GM12892 (cell line): ENCODE measurements at regions not wholly inside any gene's neighbourhood (a gene's known extent, or its start where the extent isn't known, plus 50 kb on each side); places are given as distances from the start of the nearest gene placed in this dataset.

Experiments used
- DNase-seq: peaks from one replicate; pipeline ENCODE4 v3.0.0; 2011; ENCODE audit not compliant: insufficient read length
- FAIRE-seq: peaks from 2 replicates; lab custom pipeline; 2011; peaks lifted over from hg19 to GRCh38; lab: Jason Lieb, UNC
- POLR2A ChIP-seq: IDR thresholded peaks from 2 replicates; pipeline ENCODE4 v1.6.1; 2011; ENCODE audit warnings: low read depth, low read length, control low read depth
- POLR2AphosphoS5 ChIP-seq: IDR thresholded peaks from 2 replicates; pipeline ENCODE4 v1.6.1; 2011; ENCODE audit warnings: low read depth, low read length, control low read depth
- TAF1 ChIP-seq: IDR thresholded peaks from 2 replicates; pipeline ENCODE4 v1.6.1; 2011; ENCODE audit warnings: low read depth, mild to moderate bottlenecking, control low read depth, low read length, borderline replicate concordance

- no peak for FAIRE-seq
- TF ChIP-seq POLR2AphosphoS5, result no peak
- DNase-seq, result no peak
Observed at GRCh38 chr6:139443231-139444112, 69.0 kb upstream of the CITED2 start.

DNA sequence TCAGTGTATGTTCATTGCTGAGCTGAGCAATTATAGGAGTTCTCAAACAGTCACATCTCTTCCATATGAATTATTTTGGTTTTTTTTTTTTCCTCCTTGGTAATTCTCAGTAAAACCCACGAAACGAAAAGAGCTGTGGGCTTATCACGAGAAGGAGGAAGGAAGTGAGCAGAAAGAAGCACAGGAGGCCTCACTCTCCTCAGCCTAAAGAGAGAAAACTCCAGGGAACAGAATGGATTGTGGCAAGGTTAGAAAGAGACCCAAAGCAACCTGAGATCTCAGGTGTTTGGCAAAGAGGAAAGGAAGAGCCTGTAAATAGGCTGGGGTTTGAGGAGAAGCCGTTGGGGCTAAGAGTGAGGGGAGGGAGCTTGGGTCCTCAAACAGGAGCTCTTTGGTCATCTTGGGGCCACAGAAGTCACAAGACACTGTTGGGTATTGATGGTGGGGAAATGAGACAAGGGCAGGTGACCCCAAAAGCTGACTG, 67.8 kb upstream of the CITED2 start:
- no peak for FAIRE-seq
- DNase-seq, result no peak

DNA sequence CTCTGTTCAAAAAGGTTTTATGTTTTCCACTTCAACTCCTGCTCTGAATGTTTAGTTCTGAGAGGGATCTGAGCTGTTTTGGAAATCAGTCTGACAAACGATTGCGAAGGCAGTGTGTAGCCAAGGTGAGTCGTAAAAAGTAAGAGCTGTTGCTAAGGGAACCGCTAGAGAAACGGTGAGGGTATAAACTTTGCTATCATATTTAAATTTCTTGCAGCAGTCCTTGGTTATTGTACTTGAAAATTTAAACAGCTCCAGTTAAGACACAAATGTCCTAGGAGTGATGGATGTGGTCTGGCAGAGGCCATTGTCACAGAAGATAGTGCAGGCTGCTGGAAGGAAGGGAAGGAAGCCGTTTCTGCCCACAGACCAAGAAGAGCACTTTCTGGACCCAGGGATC, 64.9 kb upstream of the CITED2 start:
- DNase-seq (no peak), FAIRE-seq (no peak)
- TF ChIP-seq POLR2A (no peak), TAF1 (no peak), POLR2AphosphoS5 (no peak)

More for the DNA sequence above, 67.8 kb upstream of the CITED2 start:
- TF ChIP-seq TAF1, result no peak
- TF ChIP-seq POLR2A, result no peak
- TF ChIP-seq POLR2AphosphoS5, result no peak

- TF ChIP-seq POLR2AphosphoS5 (no peak), POLR2A (no peak), TAF1 (no peak)
- no peak for DNase-seq
- FAIRE-seq, result no peak
Observed at GRCh38 chr6:139438775-139439174, 64.3 kb upstream of the CITED2 start.

DNA sequence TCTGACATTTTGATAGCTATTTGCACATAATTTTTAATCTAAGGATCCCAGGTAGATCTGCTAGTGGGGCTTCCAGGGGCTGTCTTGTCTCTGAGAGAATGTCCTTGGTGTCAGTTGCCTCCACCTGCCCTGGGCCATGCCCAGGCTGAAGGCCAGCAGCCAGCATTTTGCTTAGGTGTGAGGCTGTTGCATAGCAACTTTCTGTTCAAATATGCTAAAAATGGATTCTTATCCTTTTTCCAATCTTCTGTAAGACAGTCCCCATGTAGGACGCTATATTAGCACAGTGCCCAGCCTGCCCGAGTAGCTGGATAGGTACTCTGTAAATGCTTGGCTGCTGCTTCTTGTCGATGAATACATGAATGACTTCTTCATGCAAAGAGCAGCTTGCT, 62.5 kb upstream of the CITED2 start:
- no peak for DNase-seq
- no peak for FAIRE-seq
- no peak for TF ChIP-seq TAF1
- no peak for TF ChIP-seq POLR2A
- no peak for TF ChIP-seq POLR2AphosphoS5

- no peak for FAIRE-seq
- no peak for DNase-seq
- TF ChIP-seq TAF1 (no peak), POLR2AphosphoS5 (no peak)
Observed at GRCh38 chr6:139436200-139436956, 61.9 kb upstream of the CITED2 start.

DNA sequence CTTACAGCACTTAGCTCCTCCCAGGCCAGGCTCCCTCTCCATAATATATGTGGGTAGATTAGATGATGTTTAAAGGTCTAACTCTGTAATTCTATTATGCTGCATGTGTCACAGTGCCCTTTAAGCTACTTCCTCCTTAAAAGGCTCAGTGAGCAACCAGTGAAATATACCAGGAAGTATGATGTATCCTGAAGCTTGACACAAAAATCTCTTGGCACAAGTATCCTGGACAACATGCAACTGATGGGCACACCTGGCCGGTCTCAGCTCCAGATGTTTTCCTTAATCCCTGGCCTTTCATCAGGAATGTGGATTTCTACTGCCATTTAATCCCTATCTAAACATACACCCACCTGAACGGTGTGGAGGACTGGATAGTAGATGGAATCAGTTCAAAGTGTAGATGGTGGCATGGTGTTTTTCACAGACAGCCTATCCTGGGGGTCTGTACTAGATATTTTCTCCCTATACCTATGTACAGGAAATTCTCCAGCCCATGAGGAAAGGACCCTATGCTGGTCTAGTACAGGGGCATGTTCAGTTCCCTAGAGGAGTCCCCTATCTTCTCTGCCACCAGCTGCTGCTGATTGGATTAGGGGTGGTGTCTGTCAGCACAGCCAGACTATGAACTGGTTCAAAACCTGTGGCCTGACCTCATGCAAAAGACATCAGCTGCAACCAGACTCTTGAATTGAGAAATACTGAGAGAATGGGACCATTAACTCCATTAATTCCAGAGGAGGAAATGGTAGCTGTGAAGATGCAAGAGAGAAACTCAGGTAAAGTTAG, 59.4 kb upstream of the CITED2 start:
- no peak for TF ChIP-seq POLR2AphosphoS5
- no peak for TF ChIP-seq TAF1
- no peak for TF ChIP-seq POLR2A

GRCh38 chr6:139431602-139431956, 57.1 kb upstream of the CITED2 start:
- TF ChIP-seq POLR2AphosphoS5 (no peak), POLR2A (no peak)
- DNase-seq (no peak), FAIRE-seq (no peak)

More for the DNA sequence above, 59.4 kb upstream of the CITED2 start:
- DNase-seq, result no peak
- no peak for FAIRE-seq

DNA sequence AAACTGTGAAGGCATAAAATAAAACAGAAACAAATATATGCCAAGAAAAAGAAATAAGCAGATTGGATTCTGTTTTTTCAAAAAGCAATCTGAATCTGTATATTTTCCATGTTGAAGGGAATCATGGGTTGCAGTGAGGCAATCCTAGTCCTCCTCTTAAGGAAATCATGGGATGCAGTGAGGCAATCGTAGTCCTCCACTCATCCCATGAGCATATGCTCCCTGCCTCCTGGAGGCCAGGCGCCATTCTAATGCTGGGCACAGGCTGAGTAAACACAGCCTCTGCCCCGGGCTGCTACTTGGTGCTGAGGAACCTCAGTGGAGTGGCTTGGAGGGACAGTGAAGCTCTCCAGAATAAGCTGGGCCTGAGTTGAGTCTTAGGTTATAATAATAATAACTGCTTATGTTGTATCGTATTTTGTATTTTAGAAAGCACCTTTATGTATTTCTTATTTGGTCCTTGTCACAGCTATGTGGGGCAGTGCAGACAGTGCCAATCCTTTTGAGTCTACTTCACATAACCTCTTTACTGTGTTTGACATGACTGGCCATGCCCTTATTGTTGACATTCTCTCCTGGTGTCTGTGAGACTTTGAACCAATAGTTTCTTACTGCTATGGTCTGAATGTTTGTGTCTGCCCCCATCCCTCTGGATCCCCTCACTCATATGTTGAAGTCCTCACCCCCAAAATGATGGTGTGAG, 56.6 kb upstream of the CITED2 start:
- TF ChIP-seq POLR2AphosphoS5 (no peak), TAF1 (no peak), POLR2A (no peak)
- FAIRE-seq, result no peak

GRCh38 chr6:139429580-139430145, 55.2 kb upstream of the CITED2 start:
- TF ChIP-seq POLR2A, result no peak
- TF ChIP-seq TAF1, result no peak
- TF ChIP-seq POLR2AphosphoS5, result no peak
- DNase-seq (no peak), FAIRE-seq (no peak)

More for the DNA sequence above, 56.6 kb upstream of the CITED2 start:
- DNase-seq, result no peak
